ENCODE measurements at regions not wholly inside any gene's neighbourhood (a gene's known extent, or its start where the extent isn't known, plus 50 kb on each side); places are given as distances from the start of the nearest gene placed in this dataset.

GRCh38 chr2:118460425-118460824 is 372.2 kb downstream of the INSIG2 start:
- DNase-seq (ENCODE audit: extremely low read depth, low read depth): no peak
- H3K4me3 ChIP-seq (replicated peaks; ENCODE audit: low read depth, low read length): no peak overlapping the region
- TF ChIP-seq CTCF (IDR thresholded peaks at IDR 0.05; ENCODE audit: low read depth, low read length, missing control alignments): no peak

DNA sequence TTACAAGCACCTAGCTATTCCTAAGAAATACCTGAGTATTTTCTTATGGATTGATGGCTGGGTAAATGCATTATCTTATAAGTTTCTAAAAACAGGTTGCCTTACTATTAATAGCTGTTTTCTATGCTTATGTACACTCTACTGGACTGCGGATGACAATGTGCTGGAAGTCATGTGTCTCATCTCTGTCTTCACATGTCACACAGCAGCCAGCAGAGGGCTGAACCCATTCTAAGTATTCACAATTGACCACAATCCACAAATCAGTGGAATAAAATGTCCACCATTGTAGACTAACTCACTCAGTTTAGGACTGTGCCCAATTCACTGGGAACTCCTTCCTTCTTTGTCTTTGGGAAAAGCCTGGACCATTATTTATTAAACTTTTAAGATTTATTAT is 371.2 kb downstream of the INSIG2 start:
- H3K4me3 ChIP-seq (replicated peaks; ENCODE audit: low read depth, low read length): no peak overlapping the region
- TF ChIP-seq CTCF (IDR thresholded peaks at IDR 0.05; ENCODE audit: low read depth, low read length, missing control alignments): no peak
- DNase-seq (ENCODE audit: extremely low read depth, low read depth): no peak

DNA sequence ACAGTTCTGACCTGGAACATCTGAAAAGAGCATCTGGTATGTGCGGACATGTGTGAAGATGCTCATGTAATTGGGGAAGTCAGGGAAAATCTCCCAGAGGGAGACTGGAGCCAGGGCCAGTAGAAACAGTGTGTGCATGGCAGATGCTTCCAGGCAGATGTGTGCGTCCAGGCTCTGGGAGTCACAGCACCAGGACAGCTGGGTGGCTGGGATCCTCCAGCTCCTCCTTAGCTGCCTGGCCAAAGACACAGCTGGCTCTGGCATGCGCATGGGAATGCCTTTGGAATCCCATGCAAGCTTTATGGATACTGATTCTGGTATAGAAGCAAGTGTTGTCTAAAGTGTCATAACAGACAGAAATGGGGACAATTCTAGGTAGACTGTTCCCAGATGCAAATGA is 369.7 kb downstream of the INSIG2 start:
- TF ChIP-seq CTCF (IDR thresholded peaks at IDR 0.05; ENCODE audit: low read depth, low read length, missing control alignments): no peak
- DNase-seq (ENCODE audit: extremely low read depth, low read depth): no peak
- no peak overlapping the region for H3K4me3 ChIP-seq (replicated peaks; ENCODE audit: low read depth, low read length)

DNA sequence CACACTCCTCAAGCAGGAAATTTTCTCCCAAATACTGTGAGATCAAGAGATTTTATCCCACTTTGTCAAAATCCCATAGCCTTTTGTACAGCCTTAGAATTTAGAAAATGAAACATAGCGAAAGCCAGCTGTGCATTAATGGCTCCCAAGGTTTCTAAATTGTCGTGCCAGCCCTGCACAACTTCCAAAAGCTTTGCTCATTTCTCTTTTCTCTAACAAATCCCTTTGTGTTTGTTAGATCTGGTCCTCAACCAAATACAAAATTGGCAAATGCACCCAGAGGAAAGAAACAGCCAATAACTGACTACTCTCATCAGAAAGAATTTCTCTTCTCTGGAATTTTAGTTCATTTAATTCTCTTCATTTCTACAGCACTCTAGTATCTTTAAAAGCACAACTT is 361.1 kb downstream of the INSIG2 start:
- no peak overlapping the region for H3K4me3 ChIP-seq (replicated peaks; ENCODE audit: low read depth, low read length)
- no peak for TF ChIP-seq CTCF (IDR thresholded peaks at IDR 0.05; ENCODE audit: low read depth, low read length, missing control alignments)
- no peak for DNase-seq (ENCODE audit: extremely low read depth, low read depth)

DNA sequence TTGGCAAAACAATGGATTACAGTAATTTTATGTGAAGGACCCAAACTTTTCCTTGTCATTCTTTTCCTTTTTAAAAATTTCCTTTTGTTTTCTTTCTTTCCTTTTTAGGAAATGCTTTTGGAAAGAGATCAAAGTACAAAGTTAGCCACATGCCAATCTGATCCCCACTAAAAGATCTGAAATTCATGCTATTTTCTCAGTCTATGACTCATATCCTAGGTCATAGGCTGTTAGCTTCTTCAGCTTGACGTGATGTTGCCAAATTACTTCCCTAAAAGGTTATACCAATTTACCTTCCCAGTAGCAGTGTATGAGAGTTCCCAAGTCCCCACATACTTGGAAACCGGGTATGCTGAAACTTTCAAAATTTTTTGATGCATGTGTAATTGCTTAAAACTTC is 355.3 kb downstream of the INSIG2 start:
- no peak for TF ChIP-seq CTCF (IDR thresholded peaks at IDR 0.05; ENCODE audit: low read depth, low read length, missing control alignments)
- no peak overlapping the region for H3K4me3 ChIP-seq (replicated peaks; ENCODE audit: low read depth, low read length)
- peak; percentile 69 for DNase-seq (ENCODE audit: extremely low read depth, low read depth)

- H3K4me3 ChIP-seq (replicated peaks; ENCODE audit: low read depth, low read length): no peak overlapping the region
- no peak for DNase-seq (ENCODE audit: extremely low read depth, low read depth)
- no peak for TF ChIP-seq CTCF (IDR thresholded peaks at IDR 0.05; ENCODE audit: low read depth, low read length, missing control alignments)
These were observed 354.8 kb downstream of the INSIG2 start for GRCh38 chr2:118442996-118443553.

- H3K4me3 ChIP-seq (replicated peaks; ENCODE audit: low read depth, low read length): no peak overlapping the region
- no peak for TF ChIP-seq CTCF (IDR thresholded peaks at IDR 0.05; ENCODE audit: low read depth, low read length, missing control alignments)
- DNase-seq (ENCODE audit: extremely low read depth, low read depth): no peak
These were observed 353.8 kb downstream of the INSIG2 start for GRCh38 chr2:118442046-118442445.
